MM.1S (cell line): ENCODE measurements at regions not wholly inside any gene's neighbourhood (a gene's known extent, or its start where the extent isn't known, plus 50 kb on each side); places are given as distances from the start of the nearest gene placed in this dataset.

Experiments
- EZH2 ChIP-seq: fragments of 300-600 bp; sonication (generic); optimal IDR thresholded peaks from 2 replicates; pipeline ENCODE3; 2017; ENCODE audit warnings: low read depth, mild to moderate bottlenecking, antibody characterized with exemption, low read length, mixed read lengths
- TF ChIP-seq, protein P1 (sequence below): fragments of 300-600 bp; sonication (generic); IDR thresholded peaks from 2 replicates; pipeline ENCODE4 v1.5.1; 2016; ENCODE audit warnings: antibody characterized with exemption, low read length, mixed read lengths

GRCh38 chr20:57987659-57988058, 240.8 kb downstream of the ANKRD60 start:
- TF ChIP-seq, protein P1, sequence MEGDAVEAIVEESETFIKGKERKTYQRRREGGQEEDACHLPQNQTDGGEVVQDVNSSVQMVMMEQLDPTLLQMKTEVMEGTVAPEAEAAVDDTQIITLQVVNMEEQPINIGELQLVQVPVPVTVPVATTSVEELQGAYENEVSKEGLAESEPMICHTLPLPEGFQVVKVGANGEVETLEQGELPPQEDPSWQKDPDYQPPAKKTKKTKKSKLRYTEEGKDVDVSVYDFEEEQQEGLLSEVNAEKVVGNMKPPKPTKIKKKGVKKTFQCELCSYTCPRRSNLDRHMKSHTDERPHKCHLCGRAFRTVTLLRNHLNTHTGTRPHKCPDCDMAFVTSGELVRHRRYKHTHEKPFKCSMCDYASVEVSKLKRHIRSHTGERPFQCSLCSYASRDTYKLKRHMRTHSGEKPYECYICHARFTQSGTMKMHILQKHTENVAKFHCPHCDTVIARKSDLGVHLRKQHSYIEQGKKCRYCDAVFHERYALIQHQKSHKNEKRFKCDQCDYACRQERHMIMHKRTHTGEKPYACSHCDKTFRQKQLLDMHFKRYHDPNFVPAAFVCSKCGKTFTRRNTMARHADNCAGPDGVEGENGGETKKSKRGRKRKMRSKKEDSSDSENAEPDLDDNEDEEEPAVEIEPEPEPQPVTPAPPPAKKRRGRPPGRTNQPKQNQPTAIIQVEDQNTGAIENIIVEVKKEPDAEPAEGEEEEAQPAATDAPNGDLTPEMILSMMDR, result no peak
- TF ChIP-seq EZH2, result no peak
